ENCODE measurements at regions not wholly inside any gene's neighbourhood (a gene's known extent, or its start where the extent isn't known, plus 50 kb on each side); places are given as distances from the start of the nearest gene placed in this dataset.

DNA sequence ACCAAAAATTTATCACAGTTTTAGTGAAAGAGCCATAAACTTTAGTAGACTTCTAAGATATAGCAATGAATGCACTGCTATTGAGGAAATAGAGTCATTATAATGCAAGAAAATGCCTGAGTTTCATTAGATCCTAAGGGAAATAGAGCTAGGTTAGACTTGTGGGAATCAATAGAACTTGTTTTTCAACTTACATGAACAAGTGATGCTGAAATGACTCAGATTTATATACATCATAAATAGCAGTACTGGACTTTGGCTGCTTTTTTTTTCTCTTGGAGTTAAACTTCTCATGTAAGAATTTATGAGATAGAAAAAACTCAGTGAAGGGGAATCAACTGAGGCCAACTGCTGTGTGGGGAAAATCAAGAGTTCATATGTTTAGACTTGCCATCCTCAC is 216.5 kb upstream of the AADAT start:
- POLR2A ChIA-PET, result no interaction called here
- Histone ChIP-seq H3K4me2 (no peak overlapping the region), H3K4me3 (no peak overlapping the region), H3K4me1 (no peaks in the 10 kb centered on the region), H3K9me3 (no peaks in the 10 kb centered on the region), H3K27ac (no peak overlapping the region)
- no peak for FAIRE-seq
- ATAC-seq, result no peak
- CTCF ChIA-PET, result interaction anchor here (0.5 kb wide), 1 partner anchor 249 kb away, joined by 3 read pairs; no protein-coding TSS in a partner anchor
- TF ChIP-seq ZFP36 (IDR thresholded peaks at IDR 0.05; ENCODE audit: borderline replicate concordance, partially characterized antibody) (no peak), RCOR1 (IDR thresholded peaks at IDR 0.05; ENCODE audit: low read depth, low read length) (no peak), ESRRA (IDR thresholded peaks at IDR 0.05; ENCODE audit: borderline replicate concordance, low read length) (no peak), MYC (IDR thresholded peaks at IDR 0.05; ENCODE audit: borderline replicate concordance, low read length) (no peak)
- TF ChIP-seq, protein P1, sequence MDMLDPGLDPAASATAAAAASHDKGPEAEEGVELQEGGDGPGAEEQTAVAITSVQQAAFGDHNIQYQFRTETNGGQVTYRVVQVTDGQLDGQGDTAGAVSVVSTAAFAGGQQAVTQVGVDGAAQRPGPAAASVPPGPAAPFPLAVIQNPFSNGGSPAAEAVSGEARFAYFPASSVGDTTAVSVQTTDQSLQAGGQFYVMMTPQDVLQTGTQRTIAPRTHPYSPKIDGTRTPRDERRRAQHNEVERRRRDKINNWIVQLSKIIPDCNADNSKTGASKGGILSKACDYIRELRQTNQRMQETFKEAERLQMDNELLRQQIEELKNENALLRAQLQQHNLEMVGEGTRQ (IDR thresholded peaks at IDR 0.05), result no peak
- TF ChIP-seq, protein P2, sequence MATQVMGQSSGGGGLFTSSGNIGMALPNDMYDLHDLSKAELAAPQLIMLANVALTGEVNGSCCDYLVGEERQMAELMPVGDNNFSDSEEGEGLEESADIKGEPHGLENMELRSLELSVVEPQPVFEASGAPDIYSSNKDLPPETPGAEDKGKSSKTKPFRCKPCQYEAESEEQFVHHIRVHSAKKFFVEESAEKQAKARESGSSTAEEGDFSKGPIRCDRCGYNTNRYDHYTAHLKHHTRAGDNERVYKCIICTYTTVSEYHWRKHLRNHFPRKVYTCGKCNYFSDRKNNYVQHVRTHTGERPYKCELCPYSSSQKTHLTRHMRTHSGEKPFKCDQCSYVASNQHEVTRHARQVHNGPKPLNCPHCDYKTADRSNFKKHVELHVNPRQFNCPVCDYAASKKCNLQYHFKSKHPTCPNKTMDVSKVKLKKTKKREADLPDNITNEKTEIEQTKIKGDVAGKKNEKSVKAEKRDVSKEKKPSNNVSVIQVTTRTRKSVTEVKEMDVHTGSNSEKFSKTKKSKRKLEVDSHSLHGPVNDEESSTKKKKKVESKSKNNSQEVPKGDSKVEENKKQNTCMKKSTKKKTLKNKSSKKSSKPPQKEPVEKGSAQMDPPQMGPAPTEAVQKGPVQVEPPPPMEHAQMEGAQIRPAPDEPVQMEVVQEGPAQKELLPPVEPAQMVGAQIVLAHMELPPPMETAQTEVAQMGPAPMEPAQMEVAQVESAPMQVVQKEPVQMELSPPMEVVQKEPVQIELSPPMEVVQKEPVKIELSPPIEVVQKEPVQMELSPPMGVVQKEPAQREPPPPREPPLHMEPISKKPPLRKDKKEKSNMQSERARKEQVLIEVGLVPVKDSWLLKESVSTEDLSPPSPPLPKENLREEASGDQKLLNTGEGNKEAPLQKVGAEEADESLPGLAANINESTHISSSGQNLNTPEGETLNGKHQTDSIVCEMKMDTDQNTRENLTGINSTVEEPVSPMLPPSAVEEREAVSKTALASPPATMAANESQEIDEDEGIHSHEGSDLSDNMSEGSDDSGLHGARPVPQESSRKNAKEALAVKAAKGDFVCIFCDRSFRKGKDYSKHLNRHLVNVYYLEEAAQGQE (IDR thresholded peaks at IDR 0.05), result no peak
- DNase-seq (ENCODE audit: low read depth in 1 of 2, low spot score in 1 of 2), result no peak

DNA sequence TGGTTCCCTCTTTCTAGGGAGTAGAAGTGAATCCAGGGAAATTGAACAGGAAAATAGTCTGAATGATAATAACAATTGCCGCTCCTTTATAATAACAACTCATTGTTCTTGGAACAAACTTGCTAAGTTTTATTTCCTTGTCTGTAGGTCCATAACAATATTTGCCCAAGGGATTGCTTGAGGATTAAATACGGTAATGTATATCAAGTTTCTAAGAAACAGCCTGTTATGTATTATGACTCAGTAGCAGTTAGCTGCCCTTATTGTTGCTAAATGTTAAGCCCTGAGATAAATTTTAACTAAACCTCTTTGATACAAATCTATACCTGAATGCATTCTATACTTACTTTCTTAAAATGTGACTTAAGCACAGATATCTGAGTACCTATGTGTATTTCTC is 215.9 kb upstream of the AADAT start:
- ChIA-PET CTCF (interaction anchor here (0.5 kb wide), 1 partner anchor 249 kb away, joined by 3 read pairs; no protein-coding TSS in a partner anchor), POLR2A (no interaction called here)
- ATAC-seq (no peak), FAIRE-seq (no peak), DNase-seq (ENCODE audit: low read depth in 1 of 2, low spot score in 1 of 2) (no peak)
- no peak overlapping the region for H3K27ac ChIP-seq
- H3K4me1 ChIP-seq, result no peaks in the 10 kb centered on the region
- H3K9me3 ChIP-seq, result no peaks in the 10 kb centered on the region
- H3K4me2 ChIP-seq, result no peak overlapping the region
- TF ChIP-seq, protein P3, sequence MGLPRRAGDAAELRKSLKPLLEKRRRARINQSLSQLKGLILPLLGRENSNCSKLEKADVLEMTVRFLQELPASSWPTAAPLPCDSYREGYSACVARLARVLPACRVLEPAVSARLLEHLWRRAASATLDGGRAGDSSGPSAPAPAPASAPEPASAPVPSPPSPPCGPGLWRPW (IDR thresholded peaks at IDR 0.05), result no peak
- TF ChIP-seq ZSCAN20 (CRISPR knock-in tag; IDR thresholded peaks at IDR 0.05) (no peak), SREBF2 (IDR thresholded peaks at IDR 0.05) (no peak), FOSB (CRISPR knock-in tag; IDR thresholded peaks at IDR 0.05) (no peak), HOXB13 (CRISPR knock-in tag; IDR thresholded peaks at IDR 0.05; ENCODE audit: low read depth) (no peak), CHD2 (IDR thresholded peaks at IDR 0.05; ENCODE audit: low read length, partially characterized antibody) (no peak), RARB (CRISPR knock-in tag; IDR thresholded peaks at IDR 0.05) (no peak)
- TF ChIP-seq, protein P4, sequence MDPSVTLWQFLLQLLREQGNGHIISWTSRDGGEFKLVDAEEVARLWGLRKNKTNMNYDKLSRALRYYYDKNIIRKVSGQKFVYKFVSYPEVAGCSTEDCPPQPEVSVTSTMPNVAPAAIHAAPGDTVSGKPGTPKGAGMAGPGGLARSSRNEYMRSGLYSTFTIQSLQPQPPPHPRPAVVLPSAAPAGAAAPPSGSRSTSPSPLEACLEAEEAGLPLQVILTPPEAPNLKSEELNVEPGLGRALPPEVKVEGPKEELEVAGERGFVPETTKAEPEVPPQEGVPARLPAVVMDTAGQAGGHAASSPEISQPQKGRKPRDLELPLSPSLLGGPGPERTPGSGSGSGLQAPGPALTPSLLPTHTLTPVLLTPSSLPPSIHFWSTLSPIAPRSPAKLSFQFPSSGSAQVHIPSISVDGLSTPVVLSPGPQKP (IDR thresholded peaks at IDR 0.05; ENCODE audit: low read depth, low read length), result no peak
- TF ChIP-seq, protein P5, sequence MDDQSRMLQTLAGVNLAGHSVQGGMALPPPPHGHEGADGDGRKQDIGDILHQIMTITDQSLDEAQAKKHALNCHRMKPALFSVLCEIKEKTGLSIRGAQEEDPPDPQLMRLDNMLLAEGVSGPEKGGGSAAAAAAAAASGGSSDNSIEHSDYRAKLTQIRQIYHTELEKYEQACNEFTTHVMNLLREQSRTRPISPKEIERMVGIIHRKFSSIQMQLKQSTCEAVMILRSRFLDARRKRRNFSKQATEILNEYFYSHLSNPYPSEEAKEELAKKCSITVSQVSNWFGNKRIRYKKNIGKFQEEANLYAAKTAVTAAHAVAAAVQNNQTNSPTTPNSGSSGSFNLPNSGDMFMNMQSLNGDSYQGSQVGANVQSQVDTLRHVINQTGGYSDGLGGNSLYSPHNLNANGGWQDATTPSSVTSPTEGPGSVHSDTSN (IDR thresholded peaks at IDR 0.05), result no peak
- H3K4me3 ChIP-seq, result no peak overlapping the region
- 28% methylated on average over 2 of the region's 2 CpGs for WGBS (ENCODE audit: missing lambda C conversion rate)

DNA sequence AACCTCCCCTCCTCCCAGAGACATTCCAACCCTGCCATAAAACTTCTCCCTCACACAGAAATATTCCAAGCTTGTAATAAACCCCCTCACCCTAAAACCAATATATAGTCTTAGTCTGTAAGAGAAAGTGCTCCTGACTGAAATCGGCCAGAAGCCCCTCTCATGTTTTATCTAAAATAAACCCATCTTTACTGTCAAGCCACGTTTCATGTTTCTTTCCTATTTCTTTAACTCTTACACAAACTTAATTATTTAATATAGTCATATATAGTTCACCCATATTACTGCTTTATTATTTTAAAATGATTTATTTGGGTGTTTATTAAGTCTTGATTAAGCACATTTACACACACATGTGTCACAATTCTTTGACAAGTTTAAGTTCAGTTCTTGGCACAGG is 191.3 kb upstream of the AADAT start:
- Histone ChIP-seq H3K27ac (no peak overlapping the region), H3K4me2 (no peak overlapping the region), H3K4me1 (no peaks in the 10 kb centered on the region), H3K4me3 (no peak overlapping the region), H3K9me3 (no peaks in the 10 kb centered on the region)
- no peak for TF ChIP-seq HDAC2 (IDR thresholded peaks at IDR 0.05)
- TF ChIP-seq, protein P6, sequence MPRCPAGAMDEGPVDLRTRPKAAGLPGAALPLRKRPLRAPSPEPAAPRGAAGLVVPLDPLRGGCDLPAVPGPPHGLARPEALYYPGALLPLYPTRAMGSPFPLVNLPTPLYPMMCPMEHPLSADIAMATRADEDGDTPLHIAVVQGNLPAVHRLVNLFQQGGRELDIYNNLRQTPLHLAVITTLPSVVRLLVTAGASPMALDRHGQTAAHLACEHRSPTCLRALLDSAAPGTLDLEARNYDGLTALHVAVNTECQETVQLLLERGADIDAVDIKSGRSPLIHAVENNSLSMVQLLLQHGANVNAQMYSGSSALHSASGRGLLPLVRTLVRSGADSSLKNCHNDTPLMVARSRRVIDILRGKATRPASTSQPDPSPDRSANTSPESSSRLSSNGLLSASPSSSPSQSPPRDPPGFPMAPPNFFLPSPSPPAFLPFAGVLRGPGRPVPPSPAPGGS (IDR thresholded peaks at IDR 0.05), result no peak
- no peak for TF ChIP-seq SREBF2 (IDR thresholded peaks at IDR 0.05)
- TF ChIP-seq CHD2 (IDR thresholded peaks at IDR 0.05; ENCODE audit: low read length, partially characterized antibody), result no peak
- DNase-seq (ENCODE audit: low read depth in 1 of 2, low spot score in 1 of 2) (no peak), FAIRE-seq (no peak), ATAC-seq (no peak)
- CTCF ChIA-PET, result no interaction called here
- POLR2A ChIA-PET, result no interaction called here
- 5% methylated on average over 2 of the region's 2 CpGs for WGBS (ENCODE audit: missing lambda C conversion rate)

Measured in A549 (cell line).